Keratinocyte (primary cell): ENCODE measurements at regions not wholly inside any gene's neighbourhood (a gene's known extent, or its start where the extent isn't known, plus 50 kb on each side); places are given as distances from the start of the nearest gene placed in this dataset.

Experiments
- EZH2 ChIP-seq: IDR thresholded peaks from one replicate; pipeline ENCODE4 v1.6.1; 2012; ENCODE audit warnings: inconsistent platforms, mild to moderate bottlenecking, low read length, moderate library complexity
- TF ChIP-seq, protein P1 (sequence below), 3 experiments: IDR thresholded peaks in 1 of 3; conservative IDR thresholded peaks in 1 of 3; optimal IDR thresholded peaks in 1 of 3; 2 replicates in 2 of 3; 3 replicates in 1 of 3; pipeline versions ENCODE3 to v1.5.1; 2011; ENCODE audit warnings: low read length in 3 of 3, mild to moderate bottlenecking in 3 of 3, moderate library complexity in 2 of 3, control low read depth in 1 of 3, inconsistent platforms in 1 of 3; ENCODE audit not compliant: insufficient read depth in 2 of 3; ENCODE audit errors: extremely low read depth in 1 of 3

DNA sequence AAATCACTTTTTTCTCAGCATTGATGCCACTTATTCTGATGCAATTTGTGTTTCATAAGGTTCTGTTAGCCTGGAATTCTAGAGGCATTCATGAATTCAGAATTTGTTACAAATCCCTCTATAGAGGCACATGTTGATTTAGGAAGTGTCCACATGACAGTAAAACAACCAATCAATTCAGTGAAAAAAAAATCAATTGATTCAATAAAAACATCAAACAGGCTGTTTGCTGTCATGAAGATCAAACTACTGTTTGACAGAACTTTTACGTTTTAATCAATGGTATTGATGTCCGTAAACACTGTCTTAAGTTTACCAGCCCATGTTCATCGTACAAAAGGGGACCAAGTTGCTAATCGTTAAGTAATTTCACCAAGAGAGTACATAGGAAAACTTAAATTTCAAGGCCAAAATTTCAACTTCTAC lies 261.5 kb downstream of the FIGN start:
- TF ChIP-seq, protein P1, sequence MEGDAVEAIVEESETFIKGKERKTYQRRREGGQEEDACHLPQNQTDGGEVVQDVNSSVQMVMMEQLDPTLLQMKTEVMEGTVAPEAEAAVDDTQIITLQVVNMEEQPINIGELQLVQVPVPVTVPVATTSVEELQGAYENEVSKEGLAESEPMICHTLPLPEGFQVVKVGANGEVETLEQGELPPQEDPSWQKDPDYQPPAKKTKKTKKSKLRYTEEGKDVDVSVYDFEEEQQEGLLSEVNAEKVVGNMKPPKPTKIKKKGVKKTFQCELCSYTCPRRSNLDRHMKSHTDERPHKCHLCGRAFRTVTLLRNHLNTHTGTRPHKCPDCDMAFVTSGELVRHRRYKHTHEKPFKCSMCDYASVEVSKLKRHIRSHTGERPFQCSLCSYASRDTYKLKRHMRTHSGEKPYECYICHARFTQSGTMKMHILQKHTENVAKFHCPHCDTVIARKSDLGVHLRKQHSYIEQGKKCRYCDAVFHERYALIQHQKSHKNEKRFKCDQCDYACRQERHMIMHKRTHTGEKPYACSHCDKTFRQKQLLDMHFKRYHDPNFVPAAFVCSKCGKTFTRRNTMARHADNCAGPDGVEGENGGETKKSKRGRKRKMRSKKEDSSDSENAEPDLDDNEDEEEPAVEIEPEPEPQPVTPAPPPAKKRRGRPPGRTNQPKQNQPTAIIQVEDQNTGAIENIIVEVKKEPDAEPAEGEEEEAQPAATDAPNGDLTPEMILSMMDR (optimal IDR thresholded peaks at IDR 0.05 in 1 of 3, IDR thresholded peaks at IDR 0.05 in 1 of 3, conservative IDR thresholded peaks at IDR 0.05 in 1 of 3; ENCODE audit: extremely low read depth in 1 of 3, insufficient read depth in 2 of 3, low read length in 3 of 3): no peak
- TF ChIP-seq EZH2: no peak
